ENCODE measurements at regions not wholly inside any gene's neighbourhood (a gene's known extent, or its start where the extent isn't known, plus 50 kb on each side); places are given as distances from the start of the nearest gene placed in this dataset.

DNA sequence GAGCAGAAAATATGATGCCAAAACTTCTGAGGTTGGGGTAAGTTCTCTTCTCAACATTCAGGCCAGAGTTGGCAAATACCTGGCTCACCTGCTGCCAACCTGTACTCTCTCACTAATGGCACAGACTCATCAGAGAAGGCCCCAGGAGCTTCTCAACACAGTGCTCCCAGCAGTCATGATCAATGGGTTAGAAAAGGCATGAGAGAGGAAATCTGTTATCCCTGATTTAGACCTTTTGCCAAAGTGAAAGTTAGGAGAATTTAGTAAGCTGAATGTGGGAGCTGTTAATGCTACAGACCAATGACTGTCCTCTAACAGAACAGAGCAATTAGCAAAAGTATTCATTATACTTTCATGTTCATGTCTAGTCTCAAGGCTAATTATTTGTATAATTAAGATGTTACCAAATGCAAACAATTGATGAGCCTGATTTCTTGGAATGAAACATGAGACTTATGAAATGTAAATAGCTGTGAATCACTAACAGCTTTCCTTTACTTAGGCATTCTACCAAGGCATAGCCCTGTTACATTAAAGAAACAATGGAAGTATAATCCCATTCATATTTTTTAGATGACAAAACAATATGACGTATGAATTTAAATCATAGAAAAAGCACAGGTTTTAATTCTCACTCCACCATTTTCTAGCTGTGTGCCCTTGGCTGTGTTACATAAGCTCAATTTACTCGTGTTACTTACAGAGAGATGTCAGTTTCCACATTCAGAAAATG lies 68.7 kb upstream of the MARCHF10 start:
- Histone ChIP-seq H3K27ac (no peak overlapping the region), H3K4me1 (replicated peaks in 1 of 2) (no peaks in the 10 kb centered on the region), H3K4me3 (no peak overlapping the region), H3K27me3 (peaks cover 15% of the 10 kb centered on the region), H3K9me3 (replicated peaks in 1 of 3) (no peaks in the 10 kb centered on the region), H3K36me3 (replicated peaks in 1 of 2) (no peaks in the 10 kb centered on the region)
- no peak for DNase-seq
- TF ChIP-seq, protein P1, sequence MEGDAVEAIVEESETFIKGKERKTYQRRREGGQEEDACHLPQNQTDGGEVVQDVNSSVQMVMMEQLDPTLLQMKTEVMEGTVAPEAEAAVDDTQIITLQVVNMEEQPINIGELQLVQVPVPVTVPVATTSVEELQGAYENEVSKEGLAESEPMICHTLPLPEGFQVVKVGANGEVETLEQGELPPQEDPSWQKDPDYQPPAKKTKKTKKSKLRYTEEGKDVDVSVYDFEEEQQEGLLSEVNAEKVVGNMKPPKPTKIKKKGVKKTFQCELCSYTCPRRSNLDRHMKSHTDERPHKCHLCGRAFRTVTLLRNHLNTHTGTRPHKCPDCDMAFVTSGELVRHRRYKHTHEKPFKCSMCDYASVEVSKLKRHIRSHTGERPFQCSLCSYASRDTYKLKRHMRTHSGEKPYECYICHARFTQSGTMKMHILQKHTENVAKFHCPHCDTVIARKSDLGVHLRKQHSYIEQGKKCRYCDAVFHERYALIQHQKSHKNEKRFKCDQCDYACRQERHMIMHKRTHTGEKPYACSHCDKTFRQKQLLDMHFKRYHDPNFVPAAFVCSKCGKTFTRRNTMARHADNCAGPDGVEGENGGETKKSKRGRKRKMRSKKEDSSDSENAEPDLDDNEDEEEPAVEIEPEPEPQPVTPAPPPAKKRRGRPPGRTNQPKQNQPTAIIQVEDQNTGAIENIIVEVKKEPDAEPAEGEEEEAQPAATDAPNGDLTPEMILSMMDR (IDR thresholded peaks at IDR 0.05) = no peak
- TF ChIP-seq POLR2A (IDR thresholded peaks at IDR 0.05) = no peak
- WGBS, 4 donors = 78 to 83% (median 79%) methylated on average over 2 of the region's 2 CpGs
- intact Hi-C loops (cut with DNase I) = no loop called here

DNA sequence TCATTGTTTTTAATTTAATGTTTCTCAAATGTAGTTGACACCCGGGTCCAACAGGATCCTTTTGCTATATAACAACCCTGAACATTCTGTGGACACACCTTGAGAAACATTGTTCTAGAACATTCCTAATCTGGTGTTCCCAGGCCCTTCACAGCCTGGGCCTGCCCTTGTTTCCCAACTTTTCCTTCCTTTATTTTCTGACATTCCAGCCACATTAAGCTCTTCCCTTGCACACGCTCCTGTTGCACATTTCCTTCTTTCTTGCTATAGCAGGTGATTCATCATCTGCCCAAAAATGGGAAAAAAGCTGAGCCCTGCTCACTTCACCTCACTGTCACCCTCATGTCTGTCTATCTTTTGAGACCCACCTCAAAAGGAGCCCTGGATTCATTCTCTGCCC lies 67.9 kb upstream of the MARCHF10 start:
- Histone ChIP-seq H3K4me1 (replicated peaks in 1 of 2) (no peaks in the 10 kb centered on the region), H3K27ac (no peak overlapping the region), H3K4me3 (no peak overlapping the region), H3K9me3 (replicated peaks in 1 of 3) (no peaks in the 10 kb centered on the region), H3K36me3 (replicated peaks in 1 of 2) (no peaks in the 10 kb centered on the region), H3K27me3 (peaks cover 15% of the 10 kb centered on the region)
- 72 to 83% (median 75%) methylated on average over 2 of the region's 2 CpGs for WGBS, 4 donors
- intact Hi-C loops (cut with DNase I) = no loop called here
- no peak for DNase-seq
- no peak for TF ChIP-seq POLR2A (IDR thresholded peaks at IDR 0.05)
- TF ChIP-seq, protein P1 (IDR thresholded peaks at IDR 0.05) = no peak

DNA sequence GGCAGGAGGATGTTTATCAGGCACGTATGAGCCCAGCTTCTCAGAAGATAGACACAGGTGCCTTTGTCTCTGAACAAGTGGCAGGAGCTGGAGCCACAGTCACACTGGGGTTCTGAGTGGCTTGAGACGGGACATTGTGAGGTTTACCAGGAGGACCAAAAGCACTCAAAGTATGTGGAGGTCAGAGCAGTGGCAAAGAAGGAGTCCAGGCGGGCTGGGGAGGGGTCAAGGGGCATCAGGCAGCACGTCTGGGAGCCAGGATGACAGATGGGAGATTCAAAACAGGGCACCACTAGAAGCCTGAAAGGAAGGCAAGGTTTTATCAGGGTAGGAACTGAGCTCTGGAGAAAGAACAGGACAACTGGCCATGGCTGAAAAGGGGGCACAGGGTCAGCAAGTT lies 67.2 kb upstream of the MARCHF10 start:
- WGBS, 4 donors = 77 to 85% (median 83%) methylated on average over 4 of the region's 4 CpGs
- intact Hi-C loops (cut with DNase I) = no loop called here
- H3K4me3 ChIP-seq = no peak overlapping the region

DNA sequence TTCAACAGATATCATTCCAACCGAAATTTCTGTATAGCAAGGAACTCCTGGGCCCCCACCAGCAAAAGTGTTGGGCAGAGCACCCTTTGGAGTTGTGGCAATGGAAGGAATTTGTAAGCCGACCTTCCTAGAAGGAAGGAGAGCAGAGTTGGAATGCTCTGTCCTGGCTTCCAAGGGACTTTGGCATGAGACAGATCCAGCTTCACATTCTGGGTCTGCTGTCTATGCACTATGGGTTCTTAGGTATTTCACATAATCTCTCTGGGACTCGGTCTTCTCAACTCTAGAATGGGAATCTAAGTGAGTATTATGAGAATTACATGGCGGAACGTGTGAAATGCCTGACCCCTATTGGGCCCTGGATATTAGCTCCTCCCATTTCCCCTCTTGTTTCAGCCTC lies 63.2 kb upstream of the MARCHF10 start:
- no peaks in the 10 kb centered on the region for H3K4me1 ChIP-seq (replicated peaks in 1 of 2)
- intact Hi-C loops (cut with DNase I) = no loop called here
- DNase-seq = no peak

More for the DNA sequence above, 67.2 kb upstream of the MARCHF10 start:
- H3K27ac ChIP-seq = no peak overlapping the region
- no peak for DNase-seq
- TF ChIP-seq, protein P1 (IDR thresholded peaks at IDR 0.05) = no peak
- TF ChIP-seq POLR2A (IDR thresholded peaks at IDR 0.05) = no peak
- H3K27me3 ChIP-seq = peaks cover 15% of the 10 kb centered on the region
- no peaks in the 10 kb centered on the region for H3K4me1 ChIP-seq (replicated peaks in 1 of 2)
- no peaks in the 10 kb centered on the region for H3K9me3 ChIP-seq (replicated peaks in 1 of 3)
- no peaks in the 10 kb centered on the region for H3K36me3 ChIP-seq (replicated peaks in 1 of 2)

More for the DNA sequence above, 63.2 kb upstream of the MARCHF10 start:
- Histone ChIP-seq H3K4me3 (no peak overlapping the region), H3K36me3 (replicated peaks in 1 of 2) (no peaks in the 10 kb centered on the region), H3K27ac (no peak overlapping the region), H3K27me3 (peaks cover 19% of the 10 kb centered on the region), H3K9me3 (replicated peaks in 1 of 3) (no peaks in the 10 kb centered on the region)
- TF ChIP-seq POLR2A (IDR thresholded peaks at IDR 0.05) = no peak
- TF ChIP-seq, protein P1 (IDR thresholded peaks at IDR 0.05) = no peak
- WGBS, 4 donors = 85 to 88% (median 86%) methylated on average over 5 of the region's 5 CpGs
